H1 (cell line): ENCODE measurements at regions not wholly inside any gene's neighbourhood (a gene's known extent, or its start where the extent isn't known, plus 50 kb on each side); places are given as distances from the start of the nearest gene placed in this dataset.

Experiments used
- CTCF ChIA-PET: fragments of 300-600 bp; sonication (Branson Sonifier 250); formaldehyde crosslinking; loops from one replicate; lab custom pipeline; 2021; ENCODE audit not compliant: partially characterized antibody; lab: Charles Lee
- POLR2A ChIA-PET: fragments of 300-600 bp; sonication (Branson Sonifier 250); formaldehyde crosslinking; loops from one replicate; lab custom pipeline; 2021; ENCODE audit warnings: inconsistent platforms; ENCODE audit not compliant: partially characterized antibody; lab: Charles Lee
- DNase-seq, 2 experiments: peaks; one replicate each; pipeline versions ENCODE4 v3.0.0 to v3.0.0-alpha.2; 2010 to 2022; ENCODE audit warnings: low spot score in 2 of 2, low read depth in 1 of 2, mixed read lengths in 1 of 2
- FAIRE-seq: peaks from 2 replicates; lab custom pipeline; 2011; peaks lifted over from hg19 to GRCh38; lab: Jason Lieb, UNC
- H2AFZ ChIP-seq: 2 replicates; pipeline ENCODE4 v1.8.1; 2012; ENCODE audit warnings: low read length, inconsistent platforms
- H2AK5ac ChIP-seq: 2 replicates; pipeline ENCODE4 v1.6.1; 2013; ENCODE audit warnings: low read depth, low read length
- H2BK120ac ChIP-seq: replicated peaks from 2 replicates; pipeline ENCODE3; 2013; ENCODE audit warnings: low read depth, low read length, inconsistent platforms
- H2BK12ac ChIP-seq: 2 replicates; pipeline ENCODE4 v1.6.1; 2013; ENCODE audit warnings: low read depth, low read length
- H2BK15ac ChIP-seq: 2 replicates; pipeline ENCODE4 v1.6.1; 2013; ENCODE audit warnings: low read length
- H2BK20ac ChIP-seq: 2 replicates; pipeline ENCODE4 v1.6.1; 2013; ENCODE audit warnings: low read length
- H2BK5ac ChIP-seq: 2 replicates; pipeline ENCODE4 v1.6.1; 2013; ENCODE audit warnings: low read depth, low read length
- H3K14ac ChIP-seq: 2 replicates; pipeline ENCODE4 v1.6.1; 2013; ENCODE audit warnings: inconsistent platforms; ENCODE audit not compliant: insufficient read length
- H3K18ac ChIP-seq: 2 replicates; pipeline ENCODE4 v1.6.1; 2013; ENCODE audit warnings: low read length; ENCODE audit errors: extremely low read depth
- H3K23ac ChIP-seq: 2 replicates; pipeline ENCODE4 v1.6.1; 2013; ENCODE audit warnings: inconsistent platforms; ENCODE audit not compliant: insufficient read length
- H3K23me2 ChIP-seq: 2 replicates; pipeline ENCODE4 v1.6.1; 2013; ENCODE audit warnings: low read depth, low read length
- H3K27ac ChIP-seq: 2 replicates; pipeline ENCODE4 v1.6.1; 2011; ENCODE audit warnings: low read depth, low read length, inconsistent platforms
- H3K27me3 ChIP-seq, 4 experiments: replicated peaks in 1 of 4; 1 replicate in 1 of 4; 2 replicates in 3 of 4; pipeline versions ENCODE4 v1.6.1 to v1.8.1; 2011 to 2013; ENCODE audit warnings: low read length in 3 of 4, mild to moderate bottlenecking in 3 of 4, inconsistent platforms in 2 of 4, mixed read lengths in 2 of 4, moderate library complexity in 1 of 4; ENCODE audit not compliant: control insufficient read depth in 3 of 4, insufficient read depth in 3 of 4; ENCODE audit errors: extremely low read depth in 1 of 4
- H3K36me3 ChIP-seq, 4 experiments: 2 replicates each; pipeline versions ENCODE4 v1.6.1 to v1.8.1; 2011 to 2013; ENCODE audit warnings: mild to moderate bottlenecking in 4 of 4, low read length in 3 of 4, moderate library complexity in 2 of 4, control low read depth in 1 of 4, inconsistent platforms in 1 of 4; ENCODE audit not compliant: insufficient read depth in 4 of 4, control insufficient read depth in 2 of 4
- H3K4ac ChIP-seq: replicated peaks from 2 replicates; pipeline ENCODE3; 2013; ENCODE audit warnings: low read length, low read depth, mixed read lengths, inconsistent platforms; ENCODE audit not compliant: insufficient read length
- H3K4me1 ChIP-seq, 4 experiments: replicated peaks in 1 of 4; 1 replicate in 1 of 4; 2 replicates in 3 of 4; pipeline versions ENCODE4 v1.6.1 to v1.8.1; 2011 to 2013; ENCODE audit warnings: low read length in 3 of 4, inconsistent platforms in 2 of 4, mixed read lengths in 1 of 4; ENCODE audit not compliant: insufficient read depth in 4 of 4, control insufficient read depth in 3 of 4
- H3K4me2 ChIP-seq, 2 experiments: 2 replicates each; pipeline versions ENCODE4 v1.6.1 to v1.8.1; 2011 to 2013; ENCODE audit warnings: low read depth in 2 of 2, low read length in 2 of 2, control low read depth in 1 of 2, inconsistent platforms in 1 of 2, mild to moderate bottlenecking in 1 of 2; ENCODE audit not compliant: insufficient read depth in 1 of 2
- H3K4me3 ChIP-seq, 4 experiments: fragments of 200-600, 300-600 bp in 1 of 4; sonication (generic), shearing (Covaris generic), sonication (Bioruptor Twin) in 1 of 4; 2 replicates each; pipeline versions ENCODE4 v1.5.1 to v1.8.1; 2011 to 2016; ENCODE audit warnings: low read length in 4 of 4, low read depth in 3 of 4, control low read depth in 2 of 4, inconsistent platforms in 2 of 4, mild to moderate bottlenecking in 2 of 4, mixed read lengths in 1 of 4, moderate library complexity in 1 of 4; ENCODE audit not compliant: insufficient read depth in 2 of 4; ENCODE audit errors: extremely low read depth in 1 of 4
- H3K56ac ChIP-seq: replicated peaks from 2 replicates; pipeline ENCODE3; 2013; ENCODE audit warnings: low read depth, mild to moderate bottlenecking, mixed read lengths, low read length, inconsistent platforms; ENCODE audit not compliant: insufficient read length
- H3K79me1 ChIP-seq: 2 replicates; pipeline ENCODE4 v1.6.1; 2013; ENCODE audit warnings: low read depth, low read length, control low read depth
- H3K79me2 ChIP-seq, 2 experiments: 2 replicates each; pipeline versions ENCODE4 v1.6.1 to v1.8.1; 2012 to 2013; ENCODE audit warnings: low read length in 2 of 2, mild to moderate bottlenecking in 2 of 2, inconsistent platforms in 1 of 2; ENCODE audit not compliant: insufficient read depth in 2 of 2, control insufficient read depth in 1 of 2
- H3K9ac ChIP-seq, 4 experiments: replicated peaks in 1 of 4; 1 replicate in 1 of 4; 2 replicates in 3 of 4; pipeline versions ENCODE4 v1.6.1 to v1.8.1; 2011 to 2013; ENCODE audit warnings: low read depth in 3 of 4, low read length in 3 of 4, control low read depth in 2 of 4, mild to moderate bottlenecking in 2 of 4, moderate library complexity in 2 of 4, inconsistent platforms in 1 of 4; ENCODE audit errors: extremely low read depth in 1 of 4
- H3K9me3 ChIP-seq, 2 experiments: 2 replicates each; pipeline versions ENCODE4 v1.6.1 to v1.8.1; 2012 to 2013; ENCODE audit warnings: mild to moderate bottlenecking in 2 of 2, moderate library complexity in 2 of 2, control low read depth in 1 of 2, inconsistent platforms in 1 of 2, low read depth in 1 of 2, low read length in 1 of 2, mixed read lengths in 1 of 2; ENCODE audit not compliant: insufficient read depth in 2 of 2
- H4K20me1 ChIP-seq, 2 experiments: replicated peaks in 1 of 2; 2 replicates each; pipeline versions ENCODE3 to v1.8.1; 2011 to 2013; ENCODE audit warnings: inconsistent platforms in 2 of 2, low read length in 2 of 2, mild to moderate bottlenecking in 1 of 2; ENCODE audit not compliant: insufficient read depth in 2 of 2, control insufficient read depth in 1 of 2
- H4K5ac ChIP-seq: 2 replicates; pipeline ENCODE4 v1.6.1; 2013; ENCODE audit warnings: low read length, low read depth, mixed read lengths, inconsistent platforms; ENCODE audit not compliant: insufficient read length
- H4K8ac ChIP-seq: 2 replicates; pipeline ENCODE4 v1.8.0; 2013; ENCODE audit warnings: mild to moderate bottlenecking, moderate library complexity, low read length, inconsistent platforms; ENCODE audit not compliant: insufficient read depth; ENCODE audit errors: extremely low read depth
- H4K91ac ChIP-seq: replicated peaks from 2 replicates; pipeline ENCODE3; 2013; ENCODE audit warnings: low read length, mixed read lengths, inconsistent platforms; ENCODE audit not compliant: insufficient read length
- SIN3A ChIP-seq, 2 experiments: IDR thresholded peaks in 1 of 2; conservative IDR thresholded peaks in 1 of 2; 2 replicates each; pipeline ENCODE4 v1.6.1; 2011 to 2012; ENCODE audit warnings: low read length in 2 of 2, improper control_type of control experiment in 1 of 2, low read depth in 1 of 2, mild to moderate bottlenecking in 1 of 2
- ZNF274 ChIP-seq: IDR thresholded peaks from 2 replicates; pipeline ENCODE4 v1.7.0; 2012; ENCODE audit warnings: low read length, borderline replicate concordance; ENCODE audit errors: extremely low read depth
- WGBS, 2 experiments: shearing (Covaris generic) in 1 of 2; methylation state at CpG; one replicate each; pipeline versions ENCODE4 v1.1.6 to v1.1.7; 2013 to 2015; ENCODE audit warnings: low lambda C conversion rate in 2 of 2, mixed read lengths in 2 of 2, inconsistent platforms in 1 of 2, low coverage in 1 of 2, missing lambda C conversion rate in 1 of 2; ENCODE audit not compliant: insufficient replicate concordance in 2 of 2, insufficient coverage in 1 of 2, insufficient read length in 1 of 2; ENCODE audit errors: extremely low coverage in 1 of 2, missing lambda C conversion rate in 1 of 2; 5-methylcytosine and 5-hydroxymethylcytosine counted together

DNA sequence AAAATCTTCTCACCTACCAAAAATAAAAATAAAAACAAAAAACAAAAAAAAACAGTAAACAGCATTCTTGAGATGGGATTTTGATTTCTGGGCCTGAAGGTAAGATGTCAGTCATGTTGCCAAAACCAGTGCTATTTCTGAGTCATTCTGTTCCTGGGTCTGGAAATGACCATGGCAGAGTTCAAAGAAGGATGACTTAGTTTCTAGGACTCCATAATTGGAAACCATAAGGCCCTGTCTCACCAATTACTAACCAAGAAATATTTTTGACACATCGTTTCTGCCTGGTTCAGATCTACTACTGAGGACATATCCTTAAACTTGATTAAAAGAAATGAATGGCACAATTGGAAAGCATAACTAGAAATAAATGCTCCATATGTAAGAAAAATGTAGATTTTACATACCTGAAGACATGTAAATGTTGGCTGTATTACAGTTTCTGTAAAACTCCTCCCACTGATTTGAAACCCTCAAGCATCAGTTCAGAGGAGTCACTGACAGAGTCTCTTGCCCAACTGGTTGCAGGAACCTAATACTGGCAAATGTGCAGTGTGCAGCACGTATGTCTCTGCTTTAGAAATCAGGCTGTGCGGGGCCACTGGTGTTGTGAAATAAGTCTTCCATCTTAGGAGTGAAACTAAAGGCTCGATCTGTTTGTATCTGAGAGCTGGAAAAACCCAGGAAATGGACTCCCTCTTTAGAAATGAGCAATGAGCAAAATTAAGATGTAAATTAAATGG, 84.8 kb upstream of the EGR2 start:
- Histone ChIP-seq H3K27ac (no peak overlapping the region), H3K18ac (no peak overlapping the region), H4K91ac (no peak overlapping the region), H4K20me1 (no peaks in the 10 kb centered on the region), H3K36me3 (no peaks in the 10 kb centered on the region)
- DNase-seq = no peak
- no peak for TF ChIP-seq ZNF274
- no peak for TF ChIP-seq SIN3A (conservative IDR thresholded peaks at IDR 0.05 in 1 of 2, IDR thresholded peaks at IDR 0.05 in 1 of 2; ENCODE audit: low read depth in 1 of 2, low read length in 2 of 2)
- TF ChIP-seq, all 59 proteins: peak for 0
- no peak overlapping the region for H2BK5ac ChIP-seq
- H2BK15ac ChIP-seq = no peak overlapping the region
- no peak overlapping the region for H3K4me2 ChIP-seq
- WGBS, 2 experiments = 96% methylated on average over 4 of the region's 4 CpGs; no CpG with 5 or more reads in 1 of the 2 experiments
- no peak overlapping the region for H3K4me3 ChIP-seq
- no peak overlapping the region for H4K8ac ChIP-seq
- no peak overlapping the region for H3K23ac ChIP-seq
- H3K79me1 ChIP-seq = no peaks in the 10 kb centered on the region
- H2BK120ac ChIP-seq = no peak overlapping the region
- no peak overlapping the region for H2AFZ ChIP-seq
- H2AK5ac ChIP-seq = no peak overlapping the region
- H3K27me3 ChIP-seq = no peaks in the 10 kb centered on the region
- H3K9ac ChIP-seq = no peak overlapping the region
- H2BK12ac ChIP-seq = no peak overlapping the region
- H3K23me2 ChIP-seq = no peaks in the 10 kb centered on the region
- H3K56ac ChIP-seq = no peak overlapping the region
- no peak overlapping the region for H3K14ac ChIP-seq
- no peaks in the 10 kb centered on the region for H3K4me1 ChIP-seq
- ChIA-PET CTCF (interaction anchor here (1.0 kb wide), 1 partner anchor 8 kb away, joined by 4 read pairs; no protein-coding TSS in a partner anchor), POLR2A (no interaction called here)
- no peak overlapping the region for H3K4ac ChIP-seq
- H2BK20ac ChIP-seq = no peak overlapping the region
- H3K9me3 ChIP-seq = no peaks in the 10 kb centered on the region
- no peaks in the 10 kb centered on the region for H3K79me2 ChIP-seq
- FAIRE-seq = no peak
- H4K5ac ChIP-seq = no peak overlapping the region
